GM23338 (cell line): ENCODE measurements at regions not wholly inside any gene's neighbourhood (a gene's known extent, or its start where the extent isn't known, plus 50 kb on each side); places are given as distances from the start of the nearest gene placed in this dataset.

ENCODE experiments used
- ATAC-seq: fragments of 200-7000 bp; cut with Tn5 transposase; 3 replicates; pipeline ENCODE4 v1.9.1; 2020
- DNase-seq: peaks from one replicate; pipeline ENCODE4 v3.0.0-alpha.2; 2015; ENCODE audit warnings: low spot score
- H2AFZ ChIP-seq: fragments of 200-600 bp; sonication (generic); 2 replicates; pipeline ENCODE4 v1.8.0; 2016; ENCODE audit warnings: antibody characterized with exemption, mild to moderate bottlenecking, moderate library complexity
- H3F3A ChIP-seq: fragments of 200-600 bp; sonication (generic); replicated peaks from 2 replicates; pipeline ENCODE4 v1.8.0; 2017; ENCODE audit warnings: antibody characterized with exemption, mixed run types, low read depth
- H3K27ac ChIP-seq: fragments of 200-600 bp; sonication (generic); 2 replicates; pipeline ENCODE4 v1.6.1; 2016; ENCODE audit warnings: low read depth
- H3K27me3 ChIP-seq: fragments of 200-600 bp; sonication (generic); 2 replicates; pipeline ENCODE4 v1.8.0; 2016; ENCODE audit warnings: mild to moderate bottlenecking, mixed run types, moderate library complexity; ENCODE audit not compliant: insufficient read depth
- H3K36me3 ChIP-seq: fragments of 200-600 bp; sonication (generic); 2 replicates; pipeline ENCODE4 v1.8.0; 2016; ENCODE audit warnings: mild to moderate bottlenecking; ENCODE audit not compliant: insufficient read depth
- H3K4me1 ChIP-seq: fragments of 200-600 bp; sonication (generic); 2 replicates; pipeline ENCODE4 v1.8.0; 2016; ENCODE audit warnings: mild to moderate bottlenecking, moderate library complexity; ENCODE audit not compliant: insufficient read depth
- H3K4me2 ChIP-seq: fragments of 200-600 bp; sonication (generic); 2 replicates; pipeline ENCODE4 v1.7.1; 2017; ENCODE audit warnings: mixed run types
- H3K4me3 ChIP-seq: fragments of 200-600 bp; sonication (generic); 2 replicates; pipeline ENCODE4 v1.6.1; 2016; ENCODE audit warnings: mixed run types
- H3K79me2 ChIP-seq: fragments of 200-600 bp; sonication (generic); replicated peaks from 2 replicates; pipeline ENCODE4 v1.8.0; 2017; ENCODE audit warnings: mild to moderate bottlenecking; ENCODE audit not compliant: insufficient read depth
- H3K9me2 ChIP-seq: fragments of 200-600 bp; sonication (generic); 2 replicates; pipeline ENCODE4 v1.8.0; 2017; ENCODE audit not compliant: insufficient read depth
- H4K20me1 ChIP-seq: fragments of 200-600 bp; sonication (generic); replicated peaks from 2 replicates; pipeline ENCODE4 v1.8.0; 2017; ENCODE audit warnings: mild to moderate bottlenecking; ENCODE audit not compliant: insufficient read depth
- H3K27ac Mint-ChIP-seq: 2 replicates; pipeline ENCODE4 v1.8.0; 2020; ENCODE audit warnings: inconsistent platforms, mild to moderate bottlenecking, moderate library complexity, mixed read lengths
- H3K27me3 Mint-ChIP-seq: 3 replicates; pipeline ENCODE4 v1.8.0; 2022; ENCODE audit warnings: low read depth, mild to moderate bottlenecking, moderate library complexity, mixed read lengths, inconsistent platforms; ENCODE audit not compliant: insufficient read depth, poor library complexity
- H3K36me3 Mint-ChIP-seq: 3 replicates; pipeline ENCODE4 v1.8.0; 2021; ENCODE audit warnings: low read depth, mild to moderate bottlenecking, inconsistent platforms, moderate library complexity, mixed read lengths
- H3K4me1 Mint-ChIP-seq: 3 replicates; pipeline ENCODE4 v1.8.0; 2020; ENCODE audit warnings: mild to moderate bottlenecking, inconsistent platforms, mixed read lengths
- H3K4me3 Mint-ChIP-seq: 3 replicates; pipeline ENCODE4 v1.8.0; 2021; ENCODE audit warnings: moderate library complexity, mild to moderate bottlenecking, inconsistent platforms, mixed read lengths
- H3K9me3 Mint-ChIP-seq: 3 replicates; pipeline ENCODE4 v1.8.0; 2020; ENCODE audit warnings: moderate library complexity, mild to moderate bottlenecking, inconsistent platforms, mixed read lengths
- CREB1 ChIP-seq: fragments of 250-450 bp; sonication (Bioruptor Pico); IDR thresholded peaks from 2 replicates; pipeline ENCODE4 v1.5.0; 2020; ENCODE audit warnings: low read depth, mild to moderate bottlenecking, moderate library complexity
- EZH2 ChIP-seq: fragments of 200-600 bp; sonication (generic); IDR thresholded peaks from one replicate; pipeline ENCODE4 v1.8.0; 2017; ENCODE audit warnings: antibody characterized with exemption, mild to moderate bottlenecking, low read depth; ENCODE audit not compliant: unreplicated experiment
- EZH2phosphoT487 ChIP-seq: fragments of 200-600 bp; sonication (generic); IDR thresholded peaks from one replicate; pipeline ENCODE4 v1.8.1; 2018; ENCODE audit warnings: antibody characterized with exemption; ENCODE audit not compliant: unreplicated experiment
- JUNB ChIP-seq: IDR thresholded peaks from one replicate; pipeline ENCODE4 v1.6.1; 2016; ENCODE audit warnings: antibody characterized with exemption; ENCODE audit not compliant: unreplicated experiment
- NANOG ChIP-seq: IDR thresholded peaks from 2 replicates; pipeline ENCODE4 v1.6.1; 2016; ENCODE audit warnings: antibody characterized with exemption, borderline replicate concordance
- POLR2AphosphoS5 ChIP-seq: IDR thresholded peaks from 2 replicates; pipeline ENCODE4 v1.6.1; 2016; ENCODE audit warnings: antibody characterized with exemption, low read depth
- STAT1 ChIP-seq: IDR thresholded peaks from one replicate; pipeline ENCODE4 v1.6.1; 2016; ENCODE audit warnings: antibody characterized with exemption; ENCODE audit not compliant: unreplicated experiment
- ZNF114 ChIP-seq: fragments of 250-450 bp; sonication (Bioruptor Pico); IDR thresholded peaks from 2 replicates; pipeline ENCODE4 v1.5.0; 2020; ENCODE audit warnings: mild to moderate bottlenecking, moderate library complexity
- ZNF331 ChIP-seq: fragments of 250-450 bp; sonication (Bioruptor Pico); IDR thresholded peaks from 2 replicates; pipeline ENCODE4 v1.5.0; 2020; ENCODE audit warnings: low read depth, mild to moderate bottlenecking, moderate library complexity
- TF ChIP-seq, protein P1 (sequence below): fragments of 250-450 bp; sonication (Bioruptor Pico); IDR thresholded peaks from 2 replicates; pipeline ENCODE4 v1.5.0; 2020; ENCODE audit warnings: mild to moderate bottlenecking, moderate library complexity
- TF ChIP-seq, protein P2 (sequence below), 2 experiments: fragments of 200-600 bp in 1 of 2; sonication (generic) in 1 of 2; conservative IDR thresholded peaks; 2 replicates each; pipeline versions ENCODE4 v1.5.1 to v1.6.1; 2016 to 2017; ENCODE audit warnings: antibody characterized with exemption in 2 of 2, low read depth in 2 of 2, mild to moderate bottlenecking in 2 of 2, moderate library complexity in 1 of 2
- TF ChIP-seq, protein P3 (sequence below): IDR thresholded peaks from 2 replicates; pipeline ENCODE4 v1.6.1; 2016; ENCODE audit warnings: antibody characterized with exemption

DNA sequence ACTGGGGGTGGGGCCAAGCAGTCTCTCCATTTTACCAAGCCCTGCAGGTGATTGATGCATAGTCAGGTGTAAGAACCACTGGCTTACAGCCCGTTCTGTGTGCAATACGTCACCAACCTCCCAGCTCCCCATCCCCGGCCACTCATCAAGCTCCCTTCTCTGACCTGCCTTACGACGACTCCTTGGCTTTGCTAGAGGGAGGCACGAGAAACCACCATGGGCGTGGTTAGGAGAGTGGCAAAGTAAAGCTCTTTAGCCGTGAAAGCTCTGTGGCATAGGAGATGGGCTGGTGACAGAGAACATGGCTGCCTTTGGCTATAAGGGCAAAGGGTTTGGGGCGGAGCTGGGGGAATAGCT, 109.1 kb downstream of the BDH1 start:
- TF ChIP-seq JUNB (no peak), POLR2AphosphoS5 (no peak), EZH2phosphoT487 (no peak), CREB1 (CRISPR knock-in tag) (no peak)
- no peaks in the 10 kb centered on the region for H3K27me3 ChIP-seq
- H3K4me3 ChIP-seq, result no peak overlapping the region
- H3K79me2 ChIP-seq, result no peaks in the 10 kb centered on the region
- H4K20me1 ChIP-seq, result no peaks in the 10 kb centered on the region
- no peak overlapping the region for H3K27ac ChIP-seq
- no peak overlapping the region for H3K4me3 Mint-ChIP-seq
- H3K4me1 ChIP-seq, result peaks cover 2% of the 10 kb centered on the region; the same call in 1 of the 2 replicates
- DNase-seq (no peak), ATAC-seq (no peak; the same call in 2 of the 3 replicates)
- no peaks in the 10 kb centered on the region for H3F3A ChIP-seq
- H3K4me1 Mint-ChIP-seq, result peaks cover 10% of the 10 kb centered on the region
- H3K36me3 Mint-ChIP-seq, result no peaks in the 10 kb centered on the region
- no peaks in the 10 kb centered on the region for H3K9me3 Mint-ChIP-seq
- H3K27me3 Mint-ChIP-seq, result peaks cover 8% of the 10 kb centered on the region
- no peak overlapping the region for H3K27ac Mint-ChIP-seq
- peak overlapping the region; percentile 69; the same call in 1 of the 2 replicates for H2AFZ ChIP-seq
- no peak overlapping the region for H3K4me2 ChIP-seq
- H3K9me2 ChIP-seq, result no peaks in the 10 kb centered on the region
- H3K36me3 ChIP-seq, result no peaks in the 10 kb centered on the region

DNA sequence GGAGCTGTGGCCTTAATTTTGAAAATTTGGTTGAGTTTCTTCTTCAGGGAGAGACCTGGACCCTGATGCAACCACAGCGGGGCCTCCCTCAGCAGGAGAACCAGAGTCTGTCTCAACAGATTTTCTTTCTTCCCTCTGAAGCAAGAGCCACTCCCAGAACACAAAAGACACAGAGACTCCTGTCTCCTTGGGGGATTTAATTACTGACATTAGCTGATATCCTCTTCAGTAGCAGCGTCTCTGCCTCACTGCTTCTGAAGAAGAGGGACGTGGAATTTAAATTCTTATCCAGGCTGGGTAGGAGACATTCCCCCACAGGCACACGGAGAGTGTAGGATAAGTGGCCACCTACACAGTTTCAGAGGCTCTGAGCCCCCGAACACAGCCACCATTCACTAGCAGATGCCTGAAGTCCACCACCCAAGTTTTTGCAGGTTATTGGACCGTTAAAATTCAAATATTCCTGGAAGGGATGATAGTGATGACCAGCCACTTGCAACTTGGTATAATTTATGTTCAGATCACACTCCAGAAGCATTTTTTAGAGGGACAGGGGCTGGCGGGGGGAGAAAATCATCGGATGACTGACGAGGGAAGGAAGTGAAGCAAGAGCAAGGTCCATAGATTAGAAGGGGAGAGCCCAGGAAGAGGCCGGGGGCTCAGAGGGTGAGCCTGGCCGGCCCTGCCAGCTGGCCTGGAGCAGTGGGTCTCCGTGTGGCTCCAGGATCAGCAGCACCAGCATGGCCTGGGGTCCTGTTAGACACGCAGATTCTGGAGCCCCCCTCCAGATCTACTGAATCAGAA, 109.7 kb downstream of the BDH1 start:
- no peaks in the 10 kb centered on the region for H3K9me3 Mint-ChIP-seq
- no peak for TF ChIP-seq POLR2AphosphoS5
- TF ChIP-seq ZNF331 (CRISPR knock-in tag), result no peak
- TF ChIP-seq, protein P1, sequence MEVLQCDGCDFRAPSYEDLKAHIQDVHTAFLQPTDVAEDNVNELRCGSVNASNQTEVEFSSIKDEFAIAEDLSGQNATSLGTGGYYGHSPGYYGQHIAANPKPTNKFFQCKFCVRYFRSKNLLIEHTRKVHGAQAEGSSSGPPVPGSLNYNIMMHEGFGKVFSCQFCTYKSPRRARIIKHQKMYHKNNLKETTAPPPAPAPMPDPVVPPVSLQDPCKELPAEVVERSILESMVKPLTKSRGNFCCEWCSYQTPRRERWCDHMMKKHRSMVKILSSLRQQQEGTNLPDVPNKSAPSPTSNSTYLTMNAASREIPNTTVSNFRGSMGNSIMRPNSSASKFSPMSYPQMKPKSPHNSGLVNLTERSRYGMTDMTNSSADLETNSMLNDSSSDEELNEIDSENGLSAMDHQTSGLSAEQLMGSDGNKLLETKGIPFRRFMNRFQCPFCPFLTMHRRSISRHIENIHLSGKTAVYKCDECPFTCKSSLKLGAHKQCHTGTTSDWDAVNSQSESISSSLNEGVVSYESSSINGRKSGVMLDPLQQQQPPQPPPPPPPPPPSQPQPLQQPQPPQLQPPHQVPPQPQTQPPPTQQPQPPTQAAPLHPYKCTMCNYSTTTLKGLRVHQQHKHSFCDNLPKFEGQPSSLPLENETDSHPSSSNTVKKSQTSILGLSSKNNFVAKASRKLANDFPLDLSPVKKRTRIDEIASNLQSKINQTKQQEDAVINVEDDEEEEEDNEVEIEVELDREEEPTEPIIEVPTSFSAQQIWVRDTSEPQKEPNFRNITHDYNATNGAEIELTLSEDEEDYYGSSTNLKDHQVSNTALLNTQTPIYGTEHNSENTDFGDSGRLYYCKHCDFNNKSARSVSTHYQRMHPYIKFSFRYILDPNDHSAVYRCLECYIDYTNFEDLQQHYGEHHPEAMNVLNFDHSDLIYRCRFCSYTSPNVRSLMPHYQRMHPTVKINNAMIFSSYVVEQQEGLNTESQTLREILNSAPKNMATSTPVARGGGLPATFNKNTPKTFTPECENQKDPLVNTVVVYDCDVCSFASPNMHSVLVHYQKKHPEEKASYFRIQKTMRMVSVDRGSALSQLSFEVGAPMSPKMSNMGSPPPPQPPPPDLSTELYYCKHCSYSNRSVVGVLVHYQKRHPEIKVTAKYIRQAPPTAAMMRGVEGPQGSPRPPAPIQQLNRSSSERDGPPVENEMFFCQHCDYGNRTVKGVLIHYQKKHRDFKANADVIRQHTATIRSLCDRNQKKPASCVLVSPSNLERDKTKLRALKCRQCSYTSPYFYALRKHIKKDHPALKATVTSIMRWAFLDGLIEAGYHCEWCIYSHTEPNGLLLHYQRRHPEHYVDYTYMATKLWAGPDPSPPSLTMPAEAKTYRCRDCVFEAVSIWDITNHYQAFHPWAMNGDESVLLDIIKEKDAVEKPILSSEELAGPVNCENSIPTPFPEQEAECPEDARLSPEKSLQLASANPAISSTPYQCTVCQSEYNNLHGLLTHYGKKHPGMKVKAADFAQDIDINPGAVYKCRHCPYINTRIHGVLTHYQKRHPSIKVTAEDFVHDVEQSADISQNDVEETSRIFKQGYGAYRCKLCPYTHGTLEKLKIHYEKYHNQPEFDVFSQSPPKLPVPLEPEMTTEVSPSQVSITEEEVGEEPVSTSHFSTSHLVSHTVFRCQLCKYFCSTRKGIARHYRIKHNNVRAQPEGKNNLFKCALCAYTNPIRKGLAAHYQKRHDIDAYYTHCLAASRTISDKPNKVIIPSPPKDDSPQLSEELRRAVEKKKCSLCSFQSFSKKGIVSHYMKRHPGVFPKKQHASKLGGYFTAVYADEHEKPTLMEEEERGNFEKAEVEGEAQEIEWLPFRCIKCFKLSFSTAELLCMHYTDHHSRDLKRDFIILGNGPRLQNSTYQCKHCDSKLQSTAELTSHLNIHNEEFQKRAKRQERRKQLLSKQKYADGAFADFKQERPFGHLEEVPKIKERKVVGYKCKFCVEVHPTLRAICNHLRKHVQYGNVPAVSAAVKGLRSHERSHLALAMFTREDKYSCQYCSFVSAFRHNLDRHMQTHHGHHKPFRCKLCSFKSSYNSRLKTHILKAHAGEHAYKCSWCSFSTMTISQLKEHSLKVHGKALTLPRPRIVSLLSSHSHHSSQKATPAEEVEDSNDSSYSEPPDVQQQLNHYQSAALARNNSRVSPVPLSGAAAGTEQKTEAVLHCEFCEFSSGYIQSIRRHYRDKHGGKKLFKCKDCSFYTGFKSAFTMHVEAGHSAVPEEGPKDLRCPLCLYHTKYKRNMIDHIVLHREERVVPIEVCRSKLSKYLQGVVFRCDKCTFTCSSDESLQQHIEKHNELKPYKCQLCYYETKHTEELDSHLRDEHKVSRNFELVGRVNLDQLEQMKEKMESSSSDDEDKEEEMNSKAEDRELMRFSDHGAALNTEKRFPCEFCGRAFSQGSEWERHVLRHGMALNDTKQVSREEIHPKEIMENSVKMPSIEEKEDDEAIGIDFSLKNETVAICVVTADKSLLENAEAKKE, result no peak
- TF ChIP-seq, protein P2, sequence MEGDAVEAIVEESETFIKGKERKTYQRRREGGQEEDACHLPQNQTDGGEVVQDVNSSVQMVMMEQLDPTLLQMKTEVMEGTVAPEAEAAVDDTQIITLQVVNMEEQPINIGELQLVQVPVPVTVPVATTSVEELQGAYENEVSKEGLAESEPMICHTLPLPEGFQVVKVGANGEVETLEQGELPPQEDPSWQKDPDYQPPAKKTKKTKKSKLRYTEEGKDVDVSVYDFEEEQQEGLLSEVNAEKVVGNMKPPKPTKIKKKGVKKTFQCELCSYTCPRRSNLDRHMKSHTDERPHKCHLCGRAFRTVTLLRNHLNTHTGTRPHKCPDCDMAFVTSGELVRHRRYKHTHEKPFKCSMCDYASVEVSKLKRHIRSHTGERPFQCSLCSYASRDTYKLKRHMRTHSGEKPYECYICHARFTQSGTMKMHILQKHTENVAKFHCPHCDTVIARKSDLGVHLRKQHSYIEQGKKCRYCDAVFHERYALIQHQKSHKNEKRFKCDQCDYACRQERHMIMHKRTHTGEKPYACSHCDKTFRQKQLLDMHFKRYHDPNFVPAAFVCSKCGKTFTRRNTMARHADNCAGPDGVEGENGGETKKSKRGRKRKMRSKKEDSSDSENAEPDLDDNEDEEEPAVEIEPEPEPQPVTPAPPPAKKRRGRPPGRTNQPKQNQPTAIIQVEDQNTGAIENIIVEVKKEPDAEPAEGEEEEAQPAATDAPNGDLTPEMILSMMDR (conservative IDR thresholded peaks at IDR 0.05; ENCODE audit: low read depth in 2 of 2), result no peak
- TF ChIP-seq ZNF114 (CRISPR knock-in tag), result no peak
- TF ChIP-seq STAT1, result no peak
- no peak for TF ChIP-seq EZH2phosphoT487
- no peak for TF ChIP-seq NANOG
- TF ChIP-seq EZH2, result no peak
- TF ChIP-seq JUNB, result no peak
- no peak for TF ChIP-seq CREB1 (CRISPR knock-in tag)
- TF ChIP-seq, protein P3, sequence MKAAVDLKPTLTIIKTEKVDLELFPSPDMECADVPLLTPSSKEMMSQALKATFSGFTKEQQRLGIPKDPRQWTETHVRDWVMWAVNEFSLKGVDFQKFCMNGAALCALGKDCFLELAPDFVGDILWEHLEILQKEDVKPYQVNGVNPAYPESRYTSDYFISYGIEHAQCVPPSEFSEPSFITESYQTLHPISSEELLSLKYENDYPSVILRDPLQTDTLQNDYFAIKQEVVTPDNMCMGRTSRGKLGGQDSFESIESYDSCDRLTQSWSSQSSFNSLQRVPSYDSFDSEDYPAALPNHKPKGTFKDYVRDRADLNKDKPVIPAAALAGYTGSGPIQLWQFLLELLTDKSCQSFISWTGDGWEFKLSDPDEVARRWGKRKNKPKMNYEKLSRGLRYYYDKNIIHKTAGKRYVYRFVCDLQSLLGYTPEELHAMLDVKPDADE, result no peak

More for the DNA sequence above, 109.7 kb downstream of the BDH1 start:
- H3K27me3 ChIP-seq, result no peaks in the 10 kb centered on the region
- Mint-ChIP-seq H3K36me3 (no peaks in the 10 kb centered on the region), H3K4me3 (no peak overlapping the region), H3K27ac (no peak overlapping the region), H3K27me3 (peaks cover 7% of the 10 kb centered on the region), H3K4me1 (peaks cover 10% of the 10 kb centered on the region)
- no peaks in the 10 kb centered on the region for H3K79me2 ChIP-seq
- DNase-seq (no peak), ATAC-seq (no peak)
- peaks cover 2% of the 10 kb centered on the region; the same call in 1 of the 2 replicates for H3K4me1 ChIP-seq
- peak overlapping the region; percentile 69; the same call in 1 of the 2 replicates for H2AFZ ChIP-seq
- H3K4me2 ChIP-seq, result no peak overlapping the region
- no peaks in the 10 kb centered on the region for H3K9me2 ChIP-seq
- H3K4me3 ChIP-seq, result no peak overlapping the region
- no peak overlapping the region for H3K27ac ChIP-seq
- no peaks in the 10 kb centered on the region for H3F3A ChIP-seq
- no peaks in the 10 kb centered on the region for H4K20me1 ChIP-seq
- H3K36me3 ChIP-seq, result no peaks in the 10 kb centered on the region
